Esophagus mucosa (tissue), 1 donor: ENCODE measurements at regions not wholly inside any gene's neighbourhood (a gene's known extent, or its start where the extent isn't known, plus 50 kb on each side); places are given as distances from the start of the nearest gene placed in this dataset.
"Not testable (repeated sequence)": the region's sequence is repeated elsewhere in the genome, so short reads cannot be mapped to it uniquely, and the experiment has no call there.

Experiments
- ATAC-seq: fragments of 200-7000 bp; cut with Tn5 transposase; one replicate; pipeline ENCODE4 v1.9.1; 2020
- donor health status: DM: yes; HTN: yes; CAD: no.

GRCh38 chr14:66224492-66225178 lies 261.5 kb upstream of the CCDC196 start:
- ATAC-seq: no peak

GRCh38 chr14:66225337-66225736 lies 260.8 kb upstream of the CCDC196 start:
- no peak for ATAC-seq

- peak; percentile 60 for ATAC-seq
Observed at GRCh38 chr14:66228267-66228970, 257.8 kb upstream of the CCDC196 start.

GRCh38 chr14:66231820-66232219 lies 254.4 kb upstream of the CCDC196 start:
- no peak for ATAC-seq

DNA sequence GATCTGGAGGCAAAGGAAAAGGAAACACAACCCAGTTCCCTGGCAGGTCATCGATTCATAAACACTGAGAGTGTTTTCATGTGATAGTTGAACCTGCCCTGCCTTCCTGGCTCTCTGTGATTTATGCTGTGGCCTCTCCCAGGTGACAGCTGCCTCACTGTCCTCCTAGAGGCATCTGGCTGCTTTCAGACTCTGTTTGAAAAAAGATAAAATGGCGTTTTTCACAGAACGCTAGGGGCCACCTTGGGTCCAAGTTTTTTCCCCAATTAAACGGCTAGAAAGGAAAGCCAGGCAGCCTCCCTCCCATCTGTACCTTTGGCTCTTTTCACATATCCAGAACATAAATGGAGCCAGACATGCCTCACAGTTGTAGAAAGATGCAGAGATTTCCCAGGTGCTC lies 252.6 kb upstream of the CCDC196 start:
- no peak for ATAC-seq

- ATAC-seq: no peak
Observed at GRCh38 chr14:66234411-66234810, 251.8 kb upstream of the CCDC196 start.

GRCh38 chr14:66237741-66238140 lies 248.4 kb upstream of the CCDC196 start:
- no peak for ATAC-seq

DNA sequence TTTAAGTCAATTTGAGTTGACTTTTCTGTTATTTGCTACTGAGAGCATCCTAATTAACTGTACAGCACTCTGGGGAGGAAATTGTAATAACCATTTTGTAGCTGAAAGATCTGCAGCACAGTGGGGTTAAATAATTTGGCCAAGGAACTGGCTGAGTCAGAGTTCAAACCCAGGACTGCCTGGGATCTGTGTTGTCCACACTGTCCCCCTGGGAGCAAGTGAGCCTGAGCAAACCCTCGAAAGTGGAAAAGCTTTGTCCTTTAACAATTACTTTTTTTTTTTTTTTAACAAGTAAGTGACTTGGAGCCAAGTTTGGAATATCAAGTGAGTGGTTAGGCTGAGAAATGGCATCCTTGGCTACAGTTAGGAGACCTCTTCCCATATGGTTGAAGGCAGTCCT lies 247.2 kb upstream of the CCDC196 start:
- ATAC-seq: no peak

DNA sequence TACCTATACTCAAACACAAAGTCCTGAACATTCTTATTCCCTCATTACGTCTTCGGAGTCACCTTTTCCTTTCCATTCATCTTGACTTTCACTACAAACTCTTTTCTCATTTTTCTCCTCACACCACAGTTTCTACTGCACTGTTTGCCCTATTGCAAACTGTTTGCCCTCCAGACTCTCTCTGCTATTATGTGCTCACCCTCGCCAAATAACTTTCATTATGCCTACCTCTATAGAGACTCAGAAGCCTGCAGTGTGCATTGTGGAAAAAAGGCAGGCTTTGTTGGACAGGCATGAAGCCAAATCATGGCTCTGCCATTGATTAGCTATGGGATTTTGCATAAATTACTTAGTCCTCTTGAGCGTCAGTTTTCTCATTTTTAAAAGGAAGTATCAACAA lies 246.6 kb upstream of the CCDC196 start:
- no peak for ATAC-seq

- no peak for ATAC-seq
Observed at GRCh38 chr14:66240105-66240504, 246.1 kb upstream of the CCDC196 start.

- no peak for ATAC-seq
Observed at GRCh38 chr14:66242001-66242400, 244.2 kb upstream of the CCDC196 start.

- ATAC-seq: no peak
Observed at GRCh38 chr14:66244834-66245233, 241.3 kb upstream of the CCDC196 start.

DNA sequence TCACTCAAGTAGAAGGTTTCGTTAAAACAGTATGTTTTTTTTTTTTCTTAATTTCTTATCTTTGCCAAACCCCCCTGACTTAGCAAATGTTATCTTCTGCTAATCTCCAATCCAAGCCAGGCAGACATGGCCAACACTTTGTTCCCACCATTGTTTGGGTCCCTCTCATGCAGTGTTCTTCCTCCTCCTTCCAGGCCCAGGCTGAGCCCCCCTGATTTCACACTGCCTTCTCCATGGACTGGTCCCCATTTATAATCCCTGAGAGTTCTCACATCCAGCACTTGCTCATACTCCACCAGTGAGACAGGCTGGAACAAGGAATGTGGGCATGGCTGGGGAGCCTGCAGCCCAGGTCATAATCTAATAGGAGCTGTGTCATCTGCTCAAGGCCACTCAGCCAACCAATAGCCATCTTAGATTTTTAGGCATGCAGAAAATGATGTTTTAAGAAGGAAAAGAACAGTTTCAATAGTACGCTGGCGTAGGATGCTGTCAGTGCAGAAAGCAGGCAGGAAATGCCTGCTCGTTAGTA lies 238.4 kb upstream of the CCDC196 start:
- no peak for ATAC-seq

- no peak for ATAC-seq
Observed at GRCh38 chr14:66248256-66248655, 237.9 kb upstream of the CCDC196 start.

DNA sequence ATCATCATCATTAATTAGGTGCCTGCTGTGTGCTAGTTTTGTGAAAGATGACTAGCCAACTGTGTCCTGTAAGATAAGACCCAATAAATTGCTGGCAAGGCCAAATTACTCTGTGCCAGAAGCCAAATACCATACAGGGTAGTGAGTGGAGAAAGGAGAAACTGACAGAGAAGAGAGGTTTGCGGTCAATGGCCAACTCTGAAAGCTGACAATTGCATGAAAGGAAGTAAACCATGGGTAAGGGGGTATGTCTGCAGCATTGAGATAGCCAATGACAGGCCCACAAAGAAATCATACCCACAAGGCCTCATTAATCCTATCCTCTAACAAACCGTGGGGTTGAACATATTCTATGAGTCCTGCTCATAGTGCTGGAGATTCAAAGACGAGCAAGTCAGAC lies 236.6 kb upstream of the CCDC196 start:
- no peak for ATAC-seq

DNA sequence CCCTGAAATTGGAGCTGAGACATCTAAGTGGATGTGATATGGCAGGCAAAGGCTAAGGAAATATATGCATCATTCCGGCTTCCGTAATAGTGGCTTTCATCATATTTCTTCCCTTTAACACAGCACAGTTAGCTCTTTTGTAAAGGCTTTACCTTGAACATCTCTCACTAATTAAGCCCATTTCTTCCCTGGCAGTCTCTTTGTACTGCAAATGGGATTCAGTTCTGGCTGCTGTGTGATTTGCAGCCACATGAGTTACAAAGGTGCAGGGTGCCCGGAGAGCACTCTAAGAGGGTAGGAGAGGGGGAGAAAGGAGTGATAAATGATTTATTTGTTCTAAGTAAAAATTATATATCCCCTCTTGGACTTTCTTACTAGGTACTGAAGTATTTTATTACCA lies 232.1 kb upstream of the CCDC196 start:
- no peak for ATAC-seq

GRCh38 chr14:66268802-66269334 lies 217.3 kb upstream of the CCDC196 start:
- ATAC-seq: no peak

GRCh38 chr14:66272221-66272620 lies 213.9 kb upstream of the CCDC196 start:
- ATAC-seq: no peak

DNA sequence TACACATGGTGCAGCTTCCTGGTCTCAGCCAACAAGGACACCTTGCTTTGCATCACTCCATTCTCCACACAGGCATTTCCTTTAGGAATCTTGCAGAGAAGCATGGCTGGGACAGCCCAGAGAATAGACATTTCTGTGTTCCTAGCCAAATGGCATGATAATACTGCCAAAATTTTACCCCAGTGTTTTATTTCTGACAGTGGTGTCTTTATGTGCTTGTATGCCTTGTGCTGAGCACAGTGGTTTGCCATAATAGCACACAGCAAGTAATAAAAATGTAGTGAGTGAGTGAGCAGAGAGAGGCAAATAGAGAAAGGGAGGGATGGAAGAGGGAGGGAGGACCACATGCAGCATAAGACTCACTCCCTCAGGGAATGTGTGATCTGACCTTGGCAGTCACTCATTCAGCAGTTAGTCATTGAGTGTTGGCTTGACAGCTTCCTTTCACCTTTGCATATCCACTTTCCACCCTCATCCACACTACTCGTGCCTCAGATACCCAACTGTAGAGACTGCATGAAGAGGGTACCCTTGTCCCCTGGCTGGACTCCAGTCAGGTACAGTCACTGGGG lies 212.8 kb upstream of the CCDC196 start:
- ATAC-seq: no peak

DNA sequence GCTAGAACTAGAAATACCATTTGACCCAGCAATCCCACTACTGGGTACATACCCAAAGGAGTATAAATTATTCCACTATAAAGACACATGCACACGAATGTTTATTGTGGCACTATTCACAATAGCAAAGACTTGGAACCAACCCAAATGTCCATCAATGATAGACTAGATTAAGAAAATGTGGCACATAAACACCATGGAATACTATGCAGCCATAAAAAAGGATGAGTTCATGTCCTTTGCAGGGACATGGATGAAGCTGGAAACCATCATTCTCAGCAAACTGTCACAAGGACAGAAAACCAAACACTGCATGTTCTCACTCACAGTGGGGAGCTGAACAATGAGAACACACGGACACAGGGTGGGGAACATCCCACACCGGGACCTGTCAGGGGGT lies 207.8 kb upstream of the CCDC196 start:
- ATAC-seq: not testable (repeated sequence)

- no peak for ATAC-seq
Observed at GRCh38 chr14:66281036-66281776, 205.0 kb upstream of the CCDC196 start.

DNA sequence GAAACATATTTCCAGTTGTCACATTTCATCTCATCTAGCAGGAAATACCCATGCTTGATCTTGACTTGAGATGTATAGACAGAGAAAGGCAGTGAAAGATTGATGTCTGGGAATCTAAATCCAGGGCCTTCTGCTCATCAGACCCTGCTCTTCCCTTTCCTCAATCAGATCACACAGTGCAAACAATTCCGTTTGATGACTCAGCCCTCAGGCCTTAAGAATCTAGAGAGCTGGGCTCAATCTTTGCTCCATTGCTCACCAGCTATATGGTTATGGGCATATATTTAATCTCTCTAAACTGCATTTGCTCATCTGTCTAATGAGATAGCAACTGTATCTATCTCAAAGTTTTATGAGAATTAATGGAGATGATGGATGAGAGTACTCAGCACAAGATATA lies 201.8 kb upstream of the CCDC196 start:
- ATAC-seq: no peak

DNA sequence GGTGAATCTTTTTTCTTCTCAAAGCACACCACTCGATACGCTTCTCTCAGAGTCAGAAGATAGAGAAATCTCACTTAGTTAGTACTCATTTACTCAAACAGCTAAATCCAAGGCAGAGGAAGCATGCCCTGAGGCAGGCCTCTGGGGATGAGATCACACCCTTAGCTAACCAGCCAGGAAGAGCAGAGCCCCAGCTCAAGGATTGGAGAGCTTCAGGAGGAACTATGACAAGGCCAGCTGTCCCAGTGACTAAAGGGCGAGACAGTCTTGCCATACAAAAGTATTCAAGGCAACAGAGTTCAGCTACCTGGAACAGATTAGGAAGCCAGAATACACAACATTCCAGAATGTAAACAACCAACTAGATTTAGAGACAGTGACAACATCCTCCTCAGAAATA lies 197.7 kb upstream of the CCDC196 start:
- ATAC-seq: no peak
